A549 (cell line): ENCODE measurements at regions not wholly inside any gene's neighbourhood (a gene's known extent, or its start where the extent isn't known, plus 50 kb on each side); places are given as distances from the start of the nearest gene placed in this dataset.

Source experiments
- ATAC-seq, 2 experiments: fragments of 200-7000 bp in 1 of 2; fragments of >200 bp in 1 of 2; cut with Nextera tagmentation in 1 of 2; cut with Tn5 transposase in 1 of 2; 3 replicates each; pipeline versions ENCODE4 v1.8.0 to v1.9.1; 2018 to 2020; ENCODE audit warnings: mild to moderate bottlenecking in 1 of 2, moderate library complexity in 1 of 2
- CTCF ChIA-PET: fragments of 300-600 bp; sonication (Branson Sonifier 250); formaldehyde crosslinking; extraction: SDS; loops from one replicate; lab custom pipeline; 2021; ENCODE audit warnings: antibody characterized with exemption, inconsistent platforms; lab: Yijun Ruan, JAX
- POLR2A ChIA-PET: fragments of 350-600 bp; formaldehyde crosslinking; extraction: SDS; loops from one replicate; lab custom pipeline; 2021; ENCODE audit warnings: antibody characterized with exemption, inconsistent platforms; lab: Yijun Ruan, JAX
- DNase-seq, 2 experiments: peaks; one replicate each; pipeline versions ENCODE4 v3.0.0 to v3.0.0-alpha.2; 2011 to 2016; ENCODE audit warnings: low read depth in 1 of 2, low spot score in 1 of 2
- FAIRE-seq: peaks from 2 replicates; lab custom pipeline; 2011; peaks lifted over from hg19 to GRCh38; lab: Jason Lieb, UNC
- H3K27ac ChIP-seq, 2 experiments: fragments of >200 bp; sonication (Bioruptor Twin); formaldehyde crosslinking; 3 replicates each; pipeline ENCODE4 v1.5.1; 2016 to 2017
- H3K4me1 ChIP-seq: fragments of >200 bp; sonication (Bioruptor Twin); formaldehyde crosslinking; 3 replicates; pipeline ENCODE4 v1.6.1; 2016
- H3K4me2 ChIP-seq: fragments of >200 bp; sonication (Bioruptor Twin); formaldehyde crosslinking; 3 replicates; pipeline ENCODE4 v1.6.1; 2016
- H3K4me3 ChIP-seq: fragments of >200 bp; sonication (Bioruptor Twin); formaldehyde crosslinking; 3 replicates; pipeline ENCODE4 v1.5.1; 2016
- H3K9me3 ChIP-seq: fragments of >200 bp; sonication (Bioruptor Twin); formaldehyde crosslinking; 3 replicates; pipeline ENCODE4 v1.6.1; 2016
- ATOH8 ChIP-seq: fragments of 250-450 bp; sonication (Bioruptor Pico); IDR thresholded peaks from 2 replicates; pipeline ENCODE4 v1.5.0; 2020; ENCODE audit warnings: low read depth, mild to moderate bottlenecking, moderate library complexity
- CBX2 ChIP-seq: fragments of 200-600 bp; sonication (generic); IDR thresholded peaks from 2 replicates; pipeline ENCODE4 v1.6.1; 2016; ENCODE audit warnings: low read depth, mild to moderate bottlenecking, borderline replicate concordance
- CTCF ChIP-seq: fragments of >200 bp; sonication (Bioruptor Twin); formaldehyde crosslinking; IDR thresholded peaks from 3 replicates; pipeline ENCODE4 v1.5.1; 2016
- EHMT2 ChIP-seq: fragments of 200-600 bp; sonication (generic); IDR thresholded peaks from 2 replicates; pipeline ENCODE4 v1.6.1; 2016; ENCODE audit warnings: antibody characterized with exemption, low read depth, mild to moderate bottlenecking, moderate library complexity
- FOSL2 ChIP-seq, 2 experiments: fragments of 450-650 bp in 1 of 2; fragments of >200 bp in 1 of 2; sonication (Bioruptor Twin) in 1 of 2; formaldehyde crosslinking; IDR thresholded peaks; 2 replicates each; pipeline versions ENCODE4 v1.5.0 to v1.6.1; 2016 to 2020; ENCODE audit warnings: mild to moderate bottlenecking in 1 of 2, moderate library complexity in 1 of 2
- HOXB13 ChIP-seq: fragments of 250-450 bp; sonication (Bioruptor Pico); IDR thresholded peaks from 2 replicates; pipeline ENCODE4 v1.5.0; 2020; ENCODE audit warnings: low read depth, mild to moderate bottlenecking, moderate library complexity
- HOXB5 ChIP-seq: fragments of 250-450 bp; sonication (Bioruptor Pico); IDR thresholded peaks from 2 replicates; pipeline ENCODE4 v1.5.0; 2020; ENCODE audit warnings: mild to moderate bottlenecking, moderate library complexity
- JUN ChIP-seq, 2 experiments: fragments of >200 bp; sonication (Bioruptor Twin); formaldehyde crosslinking; IDR thresholded peaks; 2 replicates in 1 of 2; 3 replicates in 1 of 2; pipeline ENCODE4 v1.6.1; 2016 to 2017
- KDM1A ChIP-seq: fragments of 200-600 bp; sonication (generic); IDR thresholded peaks from 2 replicates; pipeline ENCODE4 v1.6.1; 2016; ENCODE audit warnings: low read depth, mild to moderate bottlenecking
- NPAS2 ChIP-seq: fragments of 250-450 bp; sonication (Bioruptor Pico); IDR thresholded peaks from 2 replicates; pipeline ENCODE4 v1.8.0; 2022; ENCODE audit warnings: mild to moderate bottlenecking, moderate library complexity, borderline replicate concordance
- PBX3 ChIP-seq: IDR thresholded peaks from 2 replicates; pipeline ENCODE4 v1.6.1; 2012
- PHF8 ChIP-seq: fragments of 200-600 bp; sonication (generic); IDR thresholded peaks from 2 replicates; pipeline ENCODE4 v1.6.1; 2016; ENCODE audit warnings: low read depth, mild to moderate bottlenecking, antibody characterized with exemption, moderate library complexity, borderline replicate concordance
- RAD21 ChIP-seq, 2 experiments: fragments of >200 bp in 1 of 2; sonication (Bioruptor Twin) in 1 of 2; formaldehyde crosslinking in 1 of 2; IDR thresholded peaks in 1 of 2; conservative IDR thresholded peaks in 1 of 2; 2 replicates in 1 of 2; 3 replicates in 1 of 2; pipeline ENCODE4 v1.6.1; 2012 to 2018; ENCODE audit warnings: inconsistent platforms in 1 of 2
- RCOR1 ChIP-seq: fragments of 150-350 bp; IDR thresholded peaks from 2 replicates; pipeline ENCODE4 v1.6.1; 2014; ENCODE audit warnings: antibody characterized with exemption, low read length, low read depth
- TFCP2L1 ChIP-seq: fragments of 250-450 bp; sonication (Bioruptor Pico); IDR thresholded peaks from 2 replicates; pipeline ENCODE4 v1.5.0; 2021; ENCODE audit warnings: mild to moderate bottlenecking
- USF2 ChIP-seq: fragments of 450-650 bp; IDR thresholded peaks from 2 replicates; pipeline ENCODE4 v1.6.1; 2014; ENCODE audit warnings: antibody characterized with exemption
- ZC3H11A ChIP-seq: fragments of 450-650 bp; IDR thresholded peaks from 2 replicates; pipeline ENCODE4 v1.6.1; 2014; ENCODE audit warnings: antibody characterized with exemption, mild to moderate bottlenecking
- ZFP36 ChIP-seq: fragments of 450-650 bp; IDR thresholded peaks from 2 replicates; pipeline ENCODE4 v1.6.1; 2014; ENCODE audit warnings: borderline replicate concordance; ENCODE audit not compliant: partially characterized antibody
- ZNF302 ChIP-seq: fragments of 250-450 bp; sonication (Bioruptor Pico); IDR thresholded peaks from 2 replicates; pipeline ENCODE4 v1.9.0; 2021; ENCODE audit warnings: inconsistent platforms, mild to moderate bottlenecking, moderate library complexity
- WGBS: methylation state at CpG from one replicate; pipeline ENCODE4 v1.1.6; 2017; ENCODE audit errors: missing lambda C conversion rate; 5-methylcytosine and 5-hydroxymethylcytosine counted together
- TF ChIP-seq, protein P1 (sequence below): IDR thresholded peaks from 2 replicates; pipeline ENCODE4 v1.6.1; 2012
- TF ChIP-seq, protein P2 (sequence below): fragments of >200 bp; sonication (Bioruptor Twin); formaldehyde crosslinking; IDR thresholded peaks from 3 replicates; pipeline ENCODE4 v1.6.1; 2016
- TF ChIP-seq, protein P3 (sequence below): fragments of 200-600 bp; sonication (generic); IDR thresholded peaks from 2 replicates; pipeline ENCODE4 v1.6.1; 2016; ENCODE audit warnings: antibody characterized with exemption, mild to moderate bottlenecking, moderate library complexity

- Histone ChIP-seq H3K9me3 (no peaks in the 10 kb centered on the region), H3K4me1 (peaks cover 57% of the 10 kb centered on the region), H3K27ac (peak overlapping the region; percentile 8 to 83; a peak in 4 of 6 replicates), H3K4me2 (0 out of 3 replicates have a peak overlapping the region, but pooled peaks have one; percentile 4), H3K4me3 (no peak overlapping the region)
- ChIA-PET POLR2A (no interaction called here), CTCF (interaction anchor here (0.6 to 2.3 kb wide), 7 partner anchors 40 to 188 kb away, joined by 3 to 9 read pairs (median 3); no protein-coding TSS in a partner anchor)
- ATAC-seq (peak in 1 of 2 experiments; percentile 4; a peak in 1 of 6 replicates), DNase-seq (peak in 1 of 2 experiments; percentile 37), FAIRE-seq (no peak)
- TF ChIP-seq, protein P1, sequence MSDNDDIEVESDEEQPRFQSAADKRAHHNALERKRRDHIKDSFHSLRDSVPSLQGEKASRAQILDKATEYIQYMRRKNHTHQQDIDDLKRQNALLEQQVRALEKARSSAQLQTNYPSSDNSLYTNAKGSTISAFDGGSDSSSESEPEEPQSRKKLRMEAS = no peak
- 0 out of 2 replicates have a peak, but pooled peaks have one; percentile 37 for TF ChIP-seq ATOH8 (CRISPR knock-in tag)
- WGBS = 70% methylated on average over 5 of the region's 7 CpGs
Observed at GRCh38 chr10:110358869-110359629, 54.3 kb upstream of the SMNDC1 start.

DNA sequence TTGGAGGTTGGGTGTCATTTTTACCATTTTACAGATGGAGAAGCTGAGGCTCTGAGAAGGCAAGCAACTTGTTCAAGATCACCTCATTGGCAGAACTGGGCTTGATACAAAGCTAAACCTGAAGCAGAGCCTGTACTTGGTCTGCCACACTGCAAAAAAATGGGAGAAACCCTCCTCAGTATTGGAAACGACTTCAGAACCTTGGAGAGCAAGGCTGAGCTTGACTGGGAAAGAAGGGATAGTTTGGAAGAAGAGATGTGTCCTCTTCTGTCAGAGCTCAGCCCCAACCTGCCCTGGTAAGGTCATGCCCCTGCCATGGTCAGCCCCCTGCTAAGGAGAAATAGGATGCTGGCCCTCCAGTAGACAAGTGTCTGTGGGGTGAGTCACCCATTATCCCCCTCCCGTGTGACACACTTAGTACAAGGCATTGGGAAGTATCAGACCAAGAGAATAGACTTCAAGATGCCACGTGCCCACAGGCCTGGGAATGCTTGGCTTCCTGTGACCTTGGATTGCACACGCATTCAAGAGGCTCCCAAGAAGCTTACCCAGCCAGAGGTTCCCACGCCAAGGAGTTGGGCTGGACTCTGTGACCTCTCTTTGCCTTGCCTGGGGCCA lies 56.2 kb upstream of the SMNDC1 start:
- 52% methylated on average over 5 of the region's 5 CpGs for WGBS
- DNase-seq = peak in 1 of 2 experiments; percentile 59
- Histone ChIP-seq H3K4me1 (peaks cover 55% of the 10 kb centered on the region), H3K9me3 (no peaks in the 10 kb centered on the region), H3K4me3 (no peak overlapping the region), H3K27ac (peak overlapping the region in 1 of 2 experiments; percentile 19; a peak in 3 of 6 replicates), H3K4me2 (no peak overlapping the region)
- ChIA-PET CTCF (interaction anchor here (1.1 to 1.5 kb wide), 4 partner anchors 9 to 185 kb away, joined by 3 to 4 read pairs (median 3); no protein-coding TSS in a partner anchor), POLR2A (no interaction called here)
- FAIRE-seq = no peak
- no peak; a peak in 1 of 6 replicates for ATAC-seq
- TF ChIP-seq ZFP36 = no peak
- no peak for TF ChIP-seq TFCP2L1
- TF ChIP-seq PHF8 = no peak
- TF ChIP-seq ZC3H11A = no peak
- TF ChIP-seq KDM1A = no peak
- TF ChIP-seq USF2 = no peak
- no peak for TF ChIP-seq ZNF302 (CRISPR knock-in tag)
- TF ChIP-seq RAD21 (conservative IDR thresholded peaks at IDR 0.05 in 1 of 2, IDR thresholded peaks at IDR 0.05 in 1 of 2) = no peak
- no peak for TF ChIP-seq PBX3
- TF ChIP-seq HOXB5 (CRISPR knock-in tag) = no peak
- TF ChIP-seq, protein P2, sequence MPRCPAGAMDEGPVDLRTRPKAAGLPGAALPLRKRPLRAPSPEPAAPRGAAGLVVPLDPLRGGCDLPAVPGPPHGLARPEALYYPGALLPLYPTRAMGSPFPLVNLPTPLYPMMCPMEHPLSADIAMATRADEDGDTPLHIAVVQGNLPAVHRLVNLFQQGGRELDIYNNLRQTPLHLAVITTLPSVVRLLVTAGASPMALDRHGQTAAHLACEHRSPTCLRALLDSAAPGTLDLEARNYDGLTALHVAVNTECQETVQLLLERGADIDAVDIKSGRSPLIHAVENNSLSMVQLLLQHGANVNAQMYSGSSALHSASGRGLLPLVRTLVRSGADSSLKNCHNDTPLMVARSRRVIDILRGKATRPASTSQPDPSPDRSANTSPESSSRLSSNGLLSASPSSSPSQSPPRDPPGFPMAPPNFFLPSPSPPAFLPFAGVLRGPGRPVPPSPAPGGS = no peak
- TF ChIP-seq, protein P1 = no peak
- no peak for TF ChIP-seq NPAS2
- TF ChIP-seq HOXB13 (CRISPR knock-in tag) = no peak
- no peak for TF ChIP-seq JUN (IDR thresholded peaks at IDR 0.05)
- TF ChIP-seq, protein P3, sequence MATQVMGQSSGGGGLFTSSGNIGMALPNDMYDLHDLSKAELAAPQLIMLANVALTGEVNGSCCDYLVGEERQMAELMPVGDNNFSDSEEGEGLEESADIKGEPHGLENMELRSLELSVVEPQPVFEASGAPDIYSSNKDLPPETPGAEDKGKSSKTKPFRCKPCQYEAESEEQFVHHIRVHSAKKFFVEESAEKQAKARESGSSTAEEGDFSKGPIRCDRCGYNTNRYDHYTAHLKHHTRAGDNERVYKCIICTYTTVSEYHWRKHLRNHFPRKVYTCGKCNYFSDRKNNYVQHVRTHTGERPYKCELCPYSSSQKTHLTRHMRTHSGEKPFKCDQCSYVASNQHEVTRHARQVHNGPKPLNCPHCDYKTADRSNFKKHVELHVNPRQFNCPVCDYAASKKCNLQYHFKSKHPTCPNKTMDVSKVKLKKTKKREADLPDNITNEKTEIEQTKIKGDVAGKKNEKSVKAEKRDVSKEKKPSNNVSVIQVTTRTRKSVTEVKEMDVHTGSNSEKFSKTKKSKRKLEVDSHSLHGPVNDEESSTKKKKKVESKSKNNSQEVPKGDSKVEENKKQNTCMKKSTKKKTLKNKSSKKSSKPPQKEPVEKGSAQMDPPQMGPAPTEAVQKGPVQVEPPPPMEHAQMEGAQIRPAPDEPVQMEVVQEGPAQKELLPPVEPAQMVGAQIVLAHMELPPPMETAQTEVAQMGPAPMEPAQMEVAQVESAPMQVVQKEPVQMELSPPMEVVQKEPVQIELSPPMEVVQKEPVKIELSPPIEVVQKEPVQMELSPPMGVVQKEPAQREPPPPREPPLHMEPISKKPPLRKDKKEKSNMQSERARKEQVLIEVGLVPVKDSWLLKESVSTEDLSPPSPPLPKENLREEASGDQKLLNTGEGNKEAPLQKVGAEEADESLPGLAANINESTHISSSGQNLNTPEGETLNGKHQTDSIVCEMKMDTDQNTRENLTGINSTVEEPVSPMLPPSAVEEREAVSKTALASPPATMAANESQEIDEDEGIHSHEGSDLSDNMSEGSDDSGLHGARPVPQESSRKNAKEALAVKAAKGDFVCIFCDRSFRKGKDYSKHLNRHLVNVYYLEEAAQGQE = peak; percentile 90
- no peak for TF ChIP-seq CTCF
- TF ChIP-seq CBX2 = no peak
- TF ChIP-seq EHMT2 = peak; percentile 86
- no peak for TF ChIP-seq RCOR1
- no peak for TF ChIP-seq FOSL2 (IDR thresholded peaks at IDR 0.05)
- TF ChIP-seq FOSL2 (CRISPR knock-in tag; IDR thresholded peaks at IDR 0.05) = peak; percentile 59
